A549 (cell line): ENCODE measurements at regions not wholly inside any gene's neighbourhood (a gene's known extent, or its start where the extent isn't known, plus 50 kb on each side); places are given as distances from the start of the nearest gene placed in this dataset.

ENCODE experiments used
- ATAC-seq, 2 experiments: fragments of 200-7000 bp in 1 of 2; fragments of >200 bp in 1 of 2; cut with Nextera tagmentation in 1 of 2; cut with Tn5 transposase in 1 of 2; 3 replicates each; pipeline versions ENCODE4 v1.8.0 to v1.9.1; 2018 to 2020; ENCODE audit warnings: mild to moderate bottlenecking in 1 of 2, moderate library complexity in 1 of 2
- CTCF ChIA-PET: fragments of 300-600 bp; sonication (Branson Sonifier 250); formaldehyde crosslinking; extraction: SDS; loops from one replicate; lab custom pipeline; 2021; ENCODE audit warnings: antibody characterized with exemption, inconsistent platforms; lab: Yijun Ruan, JAX
- POLR2A ChIA-PET: fragments of 350-600 bp; formaldehyde crosslinking; extraction: SDS; loops from one replicate; lab custom pipeline; 2021; ENCODE audit warnings: antibody characterized with exemption, inconsistent platforms; lab: Yijun Ruan, JAX
- DNase-seq, 2 experiments: peaks; one replicate each; pipeline versions ENCODE4 v3.0.0 to v3.0.0-alpha.2; 2011 to 2016; ENCODE audit warnings: low read depth in 1 of 2, low spot score in 1 of 2
- FAIRE-seq: peaks from 2 replicates; lab custom pipeline; 2011; peaks lifted over from hg19 to GRCh38; lab: Jason Lieb, UNC
- H3K27ac ChIP-seq, 2 experiments: fragments of >200 bp; sonication (Bioruptor Twin); formaldehyde crosslinking; 3 replicates each; pipeline ENCODE4 v1.5.1; 2016 to 2017
- H3K4me1 ChIP-seq: fragments of >200 bp; sonication (Bioruptor Twin); formaldehyde crosslinking; 3 replicates; pipeline ENCODE4 v1.6.1; 2016
- H3K4me2 ChIP-seq: fragments of >200 bp; sonication (Bioruptor Twin); formaldehyde crosslinking; 3 replicates; pipeline ENCODE4 v1.6.1; 2016
- H3K4me3 ChIP-seq: fragments of >200 bp; sonication (Bioruptor Twin); formaldehyde crosslinking; 3 replicates; pipeline ENCODE4 v1.5.1; 2016
- H3K9me3 ChIP-seq: fragments of >200 bp; sonication (Bioruptor Twin); formaldehyde crosslinking; 3 replicates; pipeline ENCODE4 v1.6.1; 2016
- BHLHE40 ChIP-seq: IDR thresholded peaks from 2 replicates; pipeline ENCODE4 v1.6.1; 2012; ENCODE audit warnings: low read depth, low read length, inconsistent platforms
- CHD2 ChIP-seq: fragments of 150-350 bp; IDR thresholded peaks from 2 replicates; pipeline ENCODE4 v1.6.1; 2014; ENCODE audit warnings: low read length; ENCODE audit not compliant: partially characterized antibody
- CHD4 ChIP-seq: fragments of 200-600 bp; sonication (generic); IDR thresholded peaks from 2 replicates; pipeline ENCODE4 v1.6.1; 2016; ENCODE audit warnings: antibody characterized with exemption, mild to moderate bottlenecking, borderline replicate concordance
- EHMT2 ChIP-seq: fragments of 200-600 bp; sonication (generic); IDR thresholded peaks from 2 replicates; pipeline ENCODE4 v1.6.1; 2016; ENCODE audit warnings: antibody characterized with exemption, low read depth, mild to moderate bottlenecking, moderate library complexity
- EP300 ChIP-seq, 2 experiments: fragments of >200 bp; sonication (Bioruptor Twin); formaldehyde crosslinking; IDR thresholded peaks; 2 replicates in 1 of 2; 3 replicates in 1 of 2; pipeline ENCODE4 v1.6.1; 2016 to 2017
- ESRRA ChIP-seq: fragments of 150-350 bp; IDR thresholded peaks from 2 replicates; pipeline ENCODE4 v1.6.1; 2014; ENCODE audit warnings: mild to moderate bottlenecking, low read length, borderline replicate concordance
- FOSL2 ChIP-seq, 2 experiments: fragments of 450-650 bp in 1 of 2; fragments of >200 bp in 1 of 2; sonication (Bioruptor Twin) in 1 of 2; formaldehyde crosslinking; IDR thresholded peaks; 2 replicates each; pipeline versions ENCODE4 v1.5.0 to v1.6.1; 2016 to 2020; ENCODE audit warnings: mild to moderate bottlenecking in 1 of 2, moderate library complexity in 1 of 2
- GATA3 ChIP-seq: IDR thresholded peaks from 2 replicates; pipeline ENCODE4 v1.6.1; 2012; ENCODE audit warnings: borderline replicate concordance
- HEYL ChIP-seq: fragments of 250-450 bp; sonication (Bioruptor Pico); IDR thresholded peaks from 2 replicates; pipeline ENCODE4 v1.8.0; 2021; ENCODE audit warnings: mild to moderate bottlenecking, moderate library complexity
- MAZ ChIP-seq: fragments of 150-350 bp; IDR thresholded peaks from 2 replicates; pipeline ENCODE4 v1.6.1; 2014; ENCODE audit warnings: antibody characterized with exemption, low read depth, low read length, borderline replicate concordance
- PHF8 ChIP-seq: fragments of 200-600 bp; sonication (generic); IDR thresholded peaks from 2 replicates; pipeline ENCODE4 v1.6.1; 2016; ENCODE audit warnings: low read depth, mild to moderate bottlenecking, antibody characterized with exemption, moderate library complexity, borderline replicate concordance
- POLR2A ChIP-seq: IDR thresholded peaks from 2 replicates; pipeline ENCODE4 v1.6.1; 2012; ENCODE audit warnings: mild to moderate bottlenecking, low read length
- POLR2AphosphoS2 ChIP-seq: conservative IDR thresholded peaks from 2 replicates; pipeline ENCODE4 v1.6.1; 2012; ENCODE audit warnings: low read length, improper control_type of control experiment, inconsistent platforms
- RARB ChIP-seq: fragments of 250-450 bp; sonication (Bioruptor Pico); IDR thresholded peaks from 2 replicates; pipeline ENCODE4 v1.8.0; 2021; ENCODE audit warnings: mild to moderate bottlenecking, moderate library complexity
- RCOR1 ChIP-seq: fragments of 150-350 bp; IDR thresholded peaks from 2 replicates; pipeline ENCODE4 v1.6.1; 2014; ENCODE audit warnings: antibody characterized with exemption, low read length, low read depth
- ZNF302 ChIP-seq: fragments of 250-450 bp; sonication (Bioruptor Pico); IDR thresholded peaks from 2 replicates; pipeline ENCODE4 v1.9.0; 2021; ENCODE audit warnings: inconsistent platforms, mild to moderate bottlenecking, moderate library complexity
- WGBS: methylation state at CpG from one replicate; pipeline ENCODE4 v1.1.6; 2017; ENCODE audit errors: missing lambda C conversion rate; 5-methylcytosine and 5-hydroxymethylcytosine counted together
- TF ChIP-seq, protein P1 (sequence below): fragments of 150-350 bp; IDR thresholded peaks from 2 replicates; pipeline ENCODE4 v1.6.1; 2014; ENCODE audit warnings: low read depth, mild to moderate bottlenecking, low read length
- TF ChIP-seq, protein P2 (sequence below): IDR thresholded peaks from 2 replicates; pipeline ENCODE4 v1.6.1; 2012; ENCODE audit warnings: low read depth, borderline replicate concordance
- TF ChIP-seq, protein P3 (sequence below): fragments of 250-450 bp; sonication (Bioruptor Pico); IDR thresholded peaks from 2 replicates; pipeline ENCODE4 v1.5.0; 2021; ENCODE audit warnings: mild to moderate bottlenecking, moderate library complexity, borderline replicate concordance

- ATAC-seq (no peak), FAIRE-seq (no peak), DNase-seq (no peak)
- CTCF ChIA-PET: no interaction called here
- 15% methylated on average over 2 of the region's 2 CpGs for WGBS
- POLR2A ChIA-PET: no interaction called here
- Histone ChIP-seq H3K4me3 (no peak overlapping the region), H3K27ac (no peak overlapping the region), H3K9me3 (no peaks in the 10 kb centered on the region), H3K4me1 (no peaks in the 10 kb centered on the region), H3K4me2 (no peak overlapping the region)
- TF ChIP-seq BHLHE40: no peak
Observed at GRCh38 chr4:180394312-180394711, 1848.9 kb upstream of the TENM3 start.

DNA sequence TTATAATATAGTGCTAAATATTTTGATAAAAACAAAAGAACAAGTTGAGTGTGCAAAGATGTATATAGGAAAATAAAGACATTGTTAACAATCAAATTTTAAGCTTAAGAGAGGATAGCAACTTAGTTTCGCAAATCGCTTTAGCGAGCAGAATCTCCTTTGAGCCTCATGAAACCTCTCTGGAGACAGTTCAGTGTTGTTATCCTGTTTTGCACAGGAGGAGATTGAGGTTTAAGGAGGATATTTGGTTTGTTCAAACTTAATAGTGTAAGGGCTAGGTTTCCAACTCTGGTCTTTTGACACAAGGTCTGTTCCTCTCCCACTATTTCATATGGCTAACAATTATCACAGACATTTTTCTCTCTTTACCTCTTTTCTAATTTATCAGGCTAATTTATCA, 1848.5 kb upstream of the TENM3 start:
- ATAC-seq (no peak), FAIRE-seq (no peak)

GRCh38 chr4:180398564-180398963, 1844.6 kb upstream of the TENM3 start:
- H3K4me3 ChIP-seq: no peak overlapping the region
- FAIRE-seq: no peak
- H3K4me2 ChIP-seq: no peak overlapping the region
- ChIA-PET POLR2A (no interaction called here), CTCF (no interaction called here)
- DNase-seq: no peak
- TF ChIP-seq ZNF302 (CRISPR knock-in tag) (no peak), CHD2 (no peak), EHMT2 (no peak), POLR2A (no peak), CHD4 (no peak), EP300 (IDR thresholded peaks at IDR 0.05) (no peak), RARB (no peak), HEYL (CRISPR knock-in tag) (no peak), POLR2AphosphoS2 (no peak)
- TF ChIP-seq, protein P1, sequence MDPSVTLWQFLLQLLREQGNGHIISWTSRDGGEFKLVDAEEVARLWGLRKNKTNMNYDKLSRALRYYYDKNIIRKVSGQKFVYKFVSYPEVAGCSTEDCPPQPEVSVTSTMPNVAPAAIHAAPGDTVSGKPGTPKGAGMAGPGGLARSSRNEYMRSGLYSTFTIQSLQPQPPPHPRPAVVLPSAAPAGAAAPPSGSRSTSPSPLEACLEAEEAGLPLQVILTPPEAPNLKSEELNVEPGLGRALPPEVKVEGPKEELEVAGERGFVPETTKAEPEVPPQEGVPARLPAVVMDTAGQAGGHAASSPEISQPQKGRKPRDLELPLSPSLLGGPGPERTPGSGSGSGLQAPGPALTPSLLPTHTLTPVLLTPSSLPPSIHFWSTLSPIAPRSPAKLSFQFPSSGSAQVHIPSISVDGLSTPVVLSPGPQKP: no peak
- ATAC-seq: no peak
- no peaks in the 10 kb centered on the region for H3K9me3 ChIP-seq
- WGBS: 16% methylated on average over 4 of the region's 4 CpGs
- H3K4me1 ChIP-seq: no peaks in the 10 kb centered on the region
- no peak overlapping the region for H3K27ac ChIP-seq

More for the DNA sequence above, 1848.5 kb upstream of the TENM3 start:
- Histone ChIP-seq H3K9me3 (no peaks in the 10 kb centered on the region), H3K4me2 (no peak overlapping the region), H3K4me1 (no peaks in the 10 kb centered on the region), H3K4me3 (no peak overlapping the region), H3K27ac (no peak overlapping the region)
- POLR2A ChIA-PET: no interaction called here
- WGBS: 82% methylated on average over 3 of the region's 3 CpGs
- CTCF ChIA-PET: no interaction called here
- DNase-seq: no peak
- TF ChIP-seq, protein P2, sequence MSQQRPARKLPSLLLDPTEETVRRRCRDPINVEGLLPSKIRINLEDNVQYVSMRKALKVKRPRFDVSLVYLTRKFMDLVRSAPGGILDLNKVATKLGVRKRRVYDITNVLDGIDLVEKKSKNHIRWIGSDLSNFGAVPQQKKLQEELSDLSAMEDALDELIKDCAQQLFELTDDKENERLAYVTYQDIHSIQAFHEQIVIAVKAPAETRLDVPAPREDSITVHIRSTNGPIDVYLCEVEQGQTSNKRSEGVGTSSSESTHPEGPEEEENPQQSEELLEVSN: no peak
- no peak for TF ChIP-seq ZNF302 (CRISPR knock-in tag)
- no peak for TF ChIP-seq ESRRA
- TF ChIP-seq, protein P3, sequence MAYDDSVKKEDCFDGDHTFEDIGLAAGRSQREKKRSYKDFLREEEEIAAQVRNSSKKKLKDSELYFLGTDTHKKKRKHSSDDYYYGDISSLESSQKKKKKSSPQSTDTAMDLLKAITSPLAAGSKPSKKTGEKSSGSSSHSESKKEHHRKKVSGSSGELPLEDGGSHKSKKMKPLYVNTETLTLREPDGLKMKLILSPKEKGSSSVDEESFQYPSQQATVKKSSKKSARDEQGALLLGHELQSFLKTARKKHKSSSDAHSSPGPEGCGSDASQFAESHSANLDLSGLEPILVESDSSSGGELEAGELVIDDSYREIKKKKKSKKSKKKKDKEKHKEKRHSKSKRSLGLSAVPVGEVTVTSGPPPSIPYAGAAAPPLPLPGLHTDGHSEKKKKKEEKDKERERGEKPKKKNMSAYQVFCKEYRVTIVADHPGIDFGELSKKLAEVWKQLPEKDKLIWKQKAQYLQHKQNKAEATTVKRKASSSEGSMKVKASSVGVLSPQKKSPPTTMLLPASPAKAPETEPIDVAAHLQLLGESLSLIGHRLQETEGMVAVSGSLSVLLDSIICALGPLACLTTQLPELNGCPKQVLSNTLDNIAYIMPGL (CRISPR knock-in tag): no peak
- no peak for TF ChIP-seq PHF8
- TF ChIP-seq MAZ: no peak
- no peak for TF ChIP-seq GATA3
- no peak for TF ChIP-seq FOSL2 (IDR thresholded peaks at IDR 0.05)
- TF ChIP-seq FOSL2 (CRISPR knock-in tag; IDR thresholded peaks at IDR 0.05): no peak
- no peak for TF ChIP-seq RCOR1
